DND-41 (cell line): ENCODE measurements at regions not wholly inside any gene's neighbourhood (a gene's known extent, or its start where the extent isn't known, plus 50 kb on each side); places are given as distances from the start of the nearest gene placed in this dataset.

Experiments
- ATAC-seq: fragments of 200-7000 bp; cut with Tn5 transposase; 3 replicates; pipeline ENCODE4 v1.9.1; 2021; ENCODE audit warnings: low read depth; ENCODE audit not compliant: insufficient read depth
- DNase-seq: peaks from one replicate; pipeline ENCODE4 v3.0.0-alpha.2; 2020
- H2AFZ ChIP-seq: 2 replicates; pipeline ENCODE4 v1.6.0; 2012; ENCODE audit warnings: low read depth, low read length
- H3K27ac ChIP-seq: 2 replicates; pipeline ENCODE4 v1.5.1; 2012; ENCODE audit warnings: low read length, inconsistent platforms
- H3K27me3 ChIP-seq: fragments of 200-600 bp; sonication (generic); 2 replicates; pipeline ENCODE4 v1.6.0; 2012; ENCODE audit warnings: low read length, mild to moderate bottlenecking, inconsistent platforms; ENCODE audit not compliant: insufficient read depth, poor library complexity
- H3K36me3 ChIP-seq: 2 replicates; pipeline ENCODE4 v1.5.1; 2012; ENCODE audit warnings: low read length, inconsistent platforms; ENCODE audit not compliant: insufficient read depth
- H3K4me1 ChIP-seq: 2 replicates; pipeline ENCODE4 v1.5.1; 2012; ENCODE audit warnings: mild to moderate bottlenecking, low read length; ENCODE audit not compliant: insufficient read depth
- H3K4me2 ChIP-seq: 2 replicates; pipeline ENCODE4 v1.6.0; 2012; ENCODE audit warnings: mild to moderate bottlenecking, moderate library complexity, low read length, inconsistent platforms; ENCODE audit not compliant: insufficient read depth
- H3K4me3 ChIP-seq, 2 experiments: fragments of 200-600 bp in 1 of 2; shearing (Covaris generic) in 1 of 2; 2 replicates each; pipeline ENCODE4 v1.5.1; 2012 to 2016; ENCODE audit warnings: inconsistent platforms in 2 of 2, low read length in 2 of 2, mild to moderate bottlenecking in 2 of 2, low read depth in 1 of 2, moderate library complexity in 1 of 2
- H3K79me2 ChIP-seq: 2 replicates; pipeline ENCODE4 v1.6.0; 2012; ENCODE audit warnings: low read length, inconsistent platforms; ENCODE audit not compliant: insufficient read depth
- H3K9ac ChIP-seq: 2 replicates; pipeline ENCODE4 v1.6.0; 2012; ENCODE audit warnings: low read depth, mild to moderate bottlenecking, inconsistent platforms, low read length, moderate library complexity
- H3K9me3 ChIP-seq: 2 replicates; pipeline ENCODE4 v1.5.1; 2012; ENCODE audit warnings: low read length, moderate library complexity, mild to moderate bottlenecking, inconsistent platforms; ENCODE audit not compliant: insufficient read depth, severe bottlenecking
- H4K20me1 ChIP-seq: 2 replicates; pipeline ENCODE4 v1.6.0; 2012; ENCODE audit warnings: low read length; ENCODE audit not compliant: insufficient read depth
- EZH2 ChIP-seq: IDR thresholded peaks from 3 replicates; pipeline ENCODE4 v1.6.1; 2012; ENCODE audit warnings: borderline replicate concordance, low read depth, mild to moderate bottlenecking, moderate library complexity, low read length, inconsistent platforms; ENCODE audit not compliant: severe bottlenecking
- TF ChIP-seq, protein P1 (sequence below): IDR thresholded peaks from 2 replicates; pipeline ENCODE4 v1.5.1; 2012; ENCODE audit warnings: borderline replicate concordance, low read length, moderate library complexity, mild to moderate bottlenecking; ENCODE audit not compliant: poor library complexity, severe bottlenecking; ENCODE audit errors: extremely low read depth

GRCh38 chr6:37569743-37570481 lies 70.2 kb upstream of the CCDC167 start:
- peaks cover 6% of the 10 kb centered on the region; the same call in 1 of the 2 replicates for H3K4me1 ChIP-seq
- H3K4me2 ChIP-seq, result no peak overlapping the region
- TF ChIP-seq, protein P1, sequence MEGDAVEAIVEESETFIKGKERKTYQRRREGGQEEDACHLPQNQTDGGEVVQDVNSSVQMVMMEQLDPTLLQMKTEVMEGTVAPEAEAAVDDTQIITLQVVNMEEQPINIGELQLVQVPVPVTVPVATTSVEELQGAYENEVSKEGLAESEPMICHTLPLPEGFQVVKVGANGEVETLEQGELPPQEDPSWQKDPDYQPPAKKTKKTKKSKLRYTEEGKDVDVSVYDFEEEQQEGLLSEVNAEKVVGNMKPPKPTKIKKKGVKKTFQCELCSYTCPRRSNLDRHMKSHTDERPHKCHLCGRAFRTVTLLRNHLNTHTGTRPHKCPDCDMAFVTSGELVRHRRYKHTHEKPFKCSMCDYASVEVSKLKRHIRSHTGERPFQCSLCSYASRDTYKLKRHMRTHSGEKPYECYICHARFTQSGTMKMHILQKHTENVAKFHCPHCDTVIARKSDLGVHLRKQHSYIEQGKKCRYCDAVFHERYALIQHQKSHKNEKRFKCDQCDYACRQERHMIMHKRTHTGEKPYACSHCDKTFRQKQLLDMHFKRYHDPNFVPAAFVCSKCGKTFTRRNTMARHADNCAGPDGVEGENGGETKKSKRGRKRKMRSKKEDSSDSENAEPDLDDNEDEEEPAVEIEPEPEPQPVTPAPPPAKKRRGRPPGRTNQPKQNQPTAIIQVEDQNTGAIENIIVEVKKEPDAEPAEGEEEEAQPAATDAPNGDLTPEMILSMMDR, result no peak
- TF ChIP-seq EZH2, result no peak
- no peak overlapping the region for H3K27ac ChIP-seq
- H3K9ac ChIP-seq, result no peak overlapping the region
- no peak for DNase-seq
- no peak overlapping the region for H2AFZ ChIP-seq
- no peaks in the 10 kb centered on the region for H3K9me3 ChIP-seq
- no peak for ATAC-seq
- H3K4me3 ChIP-seq, result no peak overlapping the region
- no peaks in the 10 kb centered on the region; the same call in 1 of the 2 replicates for H4K20me1 ChIP-seq
- peaks cover 13% of the 10 kb centered on the region for H3K27me3 ChIP-seq
- H3K79me2 ChIP-seq, result no peaks in the 10 kb centered on the region
- no peaks in the 10 kb centered on the region for H3K36me3 ChIP-seq

DNA sequence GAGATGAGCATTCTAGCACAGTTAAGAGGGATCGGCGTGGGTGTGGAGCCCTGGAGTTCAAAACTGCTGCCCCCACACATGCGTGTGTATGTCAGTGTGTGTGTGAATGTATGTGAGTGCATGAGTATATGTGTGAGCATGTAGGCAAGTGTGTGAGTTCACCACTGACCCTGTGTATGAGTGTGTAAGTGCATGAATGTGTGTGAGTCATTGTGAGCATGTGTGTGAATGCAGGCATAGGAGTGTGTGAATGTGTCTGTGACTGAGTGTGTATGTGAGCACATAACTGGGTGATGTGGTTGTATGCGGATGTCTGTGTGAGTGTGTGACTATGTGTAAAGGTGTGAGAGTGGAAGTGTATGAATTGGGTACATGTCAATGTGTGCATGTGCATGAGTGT lies 69.6 kb upstream of the CCDC167 start:
- H3K4me2 ChIP-seq, result no peak overlapping the region
- H3K79me2 ChIP-seq, result no peaks in the 10 kb centered on the region
- peaks cover 19% of the 10 kb centered on the region for H3K27me3 ChIP-seq
- no peaks in the 10 kb centered on the region for H3K9me3 ChIP-seq
- TF ChIP-seq, protein P1, result no peak
- no peak for TF ChIP-seq EZH2
- H3K4me3 ChIP-seq, result no peak overlapping the region
- no peak overlapping the region for H3K27ac ChIP-seq
- H4K20me1 ChIP-seq, result peaks cover under 1% of the 10 kb centered on the region; the same call in 1 of the 2 replicates
- H3K4me1 ChIP-seq, result peaks cover 6% of the 10 kb centered on the region; the same call in 1 of the 2 replicates
- DNase-seq, result no peak
- no peaks in the 10 kb centered on the region for H3K36me3 ChIP-seq
- no peak for ATAC-seq
- no peak overlapping the region for H3K9ac ChIP-seq
- H2AFZ ChIP-seq, result no peak overlapping the region

- Histone ChIP-seq H3K9me3 (no peaks in the 10 kb centered on the region), H3K4me2 (no peak overlapping the region), H3K4me1 (peaks cover 6% of the 10 kb centered on the region; the same call in 1 of the 2 replicates), H2AFZ (no peak overlapping the region), H4K20me1 (peaks cover 2% of the 10 kb centered on the region; the same call in 1 of the 2 replicates), H3K27me3 (peaks cover 29% of the 10 kb centered on the region), H3K4me3 (no peak overlapping the region), H3K9ac (no peak overlapping the region), H3K79me2 (no peaks in the 10 kb centered on the region), H3K36me3 (no peaks in the 10 kb centered on the region), H3K27ac (no peak overlapping the region)
- TF ChIP-seq EZH2, result no peak
- TF ChIP-seq, protein P1, result no peak
- ATAC-seq, result no peak
- no peak for DNase-seq
These were observed 67.3 kb upstream of the CCDC167 start for GRCh38 chr6:37566950-37567349.
